IPS-18a (cell line): ENCODE measurements at regions not wholly inside any gene's neighbourhood (a gene's known extent, or its start where the extent isn't known, plus 50 kb on each side); places are given as distances from the start of the nearest gene placed in this dataset.
"Not testable (repeated sequence)": the region's sequence is repeated elsewhere in the genome, so short reads cannot be mapped to it uniquely, and the experiment has no call there.

ENCODE experiments used
- H3K27ac ChIP-seq: one replicate; pipeline ENCODE4 v1.5.1; 2013; ENCODE audit warnings: low read length
- H3K27me3 ChIP-seq: one replicate; pipeline ENCODE4 v1.6.1; 2013; ENCODE audit warnings: mild to moderate bottlenecking, low read length; ENCODE audit not compliant: control insufficient read depth, insufficient read depth
- H3K36me3 ChIP-seq: one replicate; pipeline ENCODE4 v1.6.1; 2013; ENCODE audit warnings: low read depth, low read length; ENCODE audit not compliant: control insufficient read depth
- H3K4me1 ChIP-seq: one replicate; pipeline ENCODE4 v1.6.1; 2013; ENCODE audit warnings: low read depth, low read length; ENCODE audit not compliant: control insufficient read depth
- H3K4me3 ChIP-seq: one replicate; pipeline ENCODE4 v1.5.1; 2013; ENCODE audit warnings: low read length
- H3K9ac ChIP-seq: one replicate; pipeline ENCODE4 v1.6.1; 2013; ENCODE audit warnings: mild to moderate bottlenecking, low read length, moderate library complexity
- H3K9me3 ChIP-seq: one replicate; pipeline ENCODE4 v1.6.1; 2013; ENCODE audit warnings: low read depth, low read length; ENCODE audit not compliant: control insufficient read depth

GRCh38 chr6:88499436-88499835, 333.3 kb upstream of the CNR1 start:
- H3K9ac ChIP-seq: no peak overlapping the region
- H3K27me3 ChIP-seq: no peaks in the 10 kb centered on the region
- no peaks in the 10 kb centered on the region for H3K36me3 ChIP-seq
- no peak overlapping the region for H3K4me3 ChIP-seq
- no peak overlapping the region for H3K27ac ChIP-seq
- H3K4me1 ChIP-seq: no peaks in the 10 kb centered on the region
- H3K9me3 ChIP-seq: no peaks in the 10 kb centered on the region

GRCh38 chr6:88497403-88497802, 331.3 kb upstream of the CNR1 start:
- not testable (repeated sequence) for H3K27ac ChIP-seq, H3K9ac ChIP-seq, H3K9me3 ChIP-seq, H3K4me3 ChIP-seq, H3K27me3 ChIP-seq, H3K4me1 ChIP-seq, H3K36me3 ChIP-seq

GRCh38 chr6:88494401-88495140, 328.4 kb upstream of the CNR1 start:
- Histone ChIP-seq H3K36me3 (no peaks in the 10 kb centered on the region), H3K9me3 (no peaks in the 10 kb centered on the region), H3K27ac (no peak overlapping the region), H3K4me1 (no peaks in the 10 kb centered on the region), H3K27me3 (no peaks in the 10 kb centered on the region), H3K4me3 (no peak overlapping the region), H3K9ac (no peak overlapping the region)

GRCh38 chr6:88493717-88494116, 327.6 kb upstream of the CNR1 start:
- Histone ChIP-seq H3K27me3 (no peaks in the 10 kb centered on the region), H3K4me3 (no peak overlapping the region), H3K9ac (no peak overlapping the region), H3K9me3 (no peaks in the 10 kb centered on the region), H3K4me1 (no peaks in the 10 kb centered on the region), H3K36me3 (no peaks in the 10 kb centered on the region), H3K27ac (no peak overlapping the region)

- Histone ChIP-seq H3K4me1 (no peaks in the 10 kb centered on the region), H3K36me3 (no peaks in the 10 kb centered on the region), H3K27me3 (no peaks in the 10 kb centered on the region), H3K4me3 (no peak overlapping the region), H3K9ac (no peak overlapping the region), H3K27ac (no peak overlapping the region), H3K9me3 (no peaks in the 10 kb centered on the region)
These were observed 326.7 kb upstream of the CNR1 start for GRCh38 chr6:88492824-88493223.

GRCh38 chr6:88492241-88492640, 326.1 kb upstream of the CNR1 start:
- no peak overlapping the region for H3K27ac ChIP-seq
- no peaks in the 10 kb centered on the region for H3K27me3 ChIP-seq
- no peaks in the 10 kb centered on the region for H3K36me3 ChIP-seq
- no peaks in the 10 kb centered on the region for H3K9me3 ChIP-seq
- no peak overlapping the region for H3K4me3 ChIP-seq
- no peaks in the 10 kb centered on the region for H3K4me1 ChIP-seq
- no peak overlapping the region for H3K9ac ChIP-seq

- Histone ChIP-seq H3K36me3 (no peaks in the 10 kb centered on the region), H3K9ac (no peak overlapping the region), H3K4me3 (no peak overlapping the region), H3K4me1 (no peaks in the 10 kb centered on the region), H3K27ac (no peak overlapping the region), H3K27me3 (no peaks in the 10 kb centered on the region), H3K9me3 (no peaks in the 10 kb centered on the region)
These were observed 325.2 kb upstream of the CNR1 start for GRCh38 chr6:88491266-88491880.

- Histone ChIP-seq H3K9me3 (no peaks in the 10 kb centered on the region), H3K4me3 (no peak overlapping the region), H3K27me3 (no peaks in the 10 kb centered on the region), H3K27ac (no peak overlapping the region), H3K36me3 (no peaks in the 10 kb centered on the region), H3K9ac (no peak overlapping the region), H3K4me1 (no peaks in the 10 kb centered on the region)
These were observed 324.7 kb upstream of the CNR1 start for GRCh38 chr6:88490908-88491264.

GRCh38 chr6:88490195-88490907, 324.2 kb upstream of the CNR1 start:
- no peak overlapping the region for H3K27ac ChIP-seq
- no peaks in the 10 kb centered on the region for H3K4me1 ChIP-seq
- H3K27me3 ChIP-seq: no peaks in the 10 kb centered on the region
- H3K4me3 ChIP-seq: no peak overlapping the region
- H3K9me3 ChIP-seq: no peaks in the 10 kb centered on the region
- no peaks in the 10 kb centered on the region for H3K36me3 ChIP-seq
- H3K9ac ChIP-seq: no peak overlapping the region

GRCh38 chr6:88483424-88483823, 317.3 kb upstream of the CNR1 start:
- Histone ChIP-seq H3K9me3 (no peaks in the 10 kb centered on the region), H3K27ac (no peak overlapping the region), H3K9ac (no peak overlapping the region), H3K4me1 (no peaks in the 10 kb centered on the region), H3K36me3 (no peaks in the 10 kb centered on the region), H3K27me3 (no peaks in the 10 kb centered on the region), H3K4me3 (no peak overlapping the region)

GRCh38 chr6:88482465-88482864, 316.3 kb upstream of the CNR1 start:
- H3K9ac ChIP-seq: no peak overlapping the region
- no peaks in the 10 kb centered on the region for H3K4me1 ChIP-seq
- no peaks in the 10 kb centered on the region for H3K27me3 ChIP-seq
- H3K27ac ChIP-seq: no peak overlapping the region
- H3K9me3 ChIP-seq: no peaks in the 10 kb centered on the region
- no peaks in the 10 kb centered on the region for H3K36me3 ChIP-seq
- no peak overlapping the region for H3K4me3 ChIP-seq

GRCh38 chr6:88481519-88481918, 315.4 kb upstream of the CNR1 start:
- Histone ChIP-seq H3K27me3 (no peaks in the 10 kb centered on the region), H3K4me1 (no peaks in the 10 kb centered on the region), H3K4me3 (no peak overlapping the region), H3K9me3 (no peaks in the 10 kb centered on the region), H3K27ac (no peak overlapping the region), H3K9ac (no peak overlapping the region), H3K36me3 (no peaks in the 10 kb centered on the region)
